Neural cell (in vitro differentiated cells): ENCODE measurements at regions not wholly inside any gene's neighbourhood (a gene's known extent, or its start where the extent isn't known, plus 50 kb on each side); places are given as distances from the start of the nearest gene placed in this dataset.

ENCODE experiments used
- H2AFZ ChIP-seq: fragments of 200-600, 300-800 bp; sonication (generic), shearing (Covaris generic); 2 replicates; pipeline ENCODE4 v1.6.0; 2014; ENCODE audit warnings: low read depth, mild to moderate bottlenecking, antibody characterized with exemption, low read length, moderate library complexity
- H3F3A ChIP-seq: fragments of 200-600 bp; shearing (Covaris generic); 2 replicates; pipeline ENCODE4 v1.6.1; 2016; ENCODE audit warnings: mild to moderate bottlenecking, moderate library complexity, mixed read lengths, antibody characterized with exemption, low read length; ENCODE audit not compliant: insufficient read depth, poor library complexity, severe bottlenecking
- H3K27ac ChIP-seq: fragments of 200-600, 300-800 bp; sonication (generic), shearing (Covaris generic); 2 replicates; pipeline ENCODE4 v1.5.1; 2014; ENCODE audit warnings: mild to moderate bottlenecking, low read length, moderate library complexity
- H3K27me3 ChIP-seq: fragments of 300-800, 200-600 bp; sonication (generic), shearing (Covaris generic); 2 replicates; pipeline ENCODE4 v1.6.0; 2014; ENCODE audit warnings: mild to moderate bottlenecking, low read depth, low read length, moderate library complexity; ENCODE audit not compliant: insufficient read depth
- H3K36me3 ChIP-seq: fragments of 300-800, 200-600 bp; sonication (generic), shearing (Covaris generic); 2 replicates; pipeline ENCODE4 v1.5.1; 2014; ENCODE audit warnings: mild to moderate bottlenecking, antibody characterized with exemption, low read length, moderate library complexity; ENCODE audit not compliant: insufficient read depth
- H3K4me2 ChIP-seq: fragments of 300-800, 200-600 bp; sonication (generic), shearing (Covaris generic); 2 replicates; pipeline ENCODE4 v1.6.0; 2014; ENCODE audit warnings: mild to moderate bottlenecking, low read length
- H3K4me3 ChIP-seq: fragments of 300-800, 200-600 bp; sonication (generic), shearing (Covaris generic); 2 replicates; pipeline ENCODE4 v1.5.1; 2014; ENCODE audit warnings: mild to moderate bottlenecking, low read length, moderate library complexity
- H3K79me2 ChIP-seq: fragments of 200-600 bp; shearing (Covaris generic); replicated peaks from 2 replicates; pipeline ENCODE4 v1.6.0; 2014; ENCODE audit warnings: mild to moderate bottlenecking, low read length, moderate library complexity; ENCODE audit not compliant: insufficient read depth
- H3K9ac ChIP-seq: fragments of 300-800, 200-600 bp; sonication (generic), shearing (Covaris generic); 2 replicates; pipeline ENCODE4 v1.6.1; 2016; ENCODE audit warnings: mild to moderate bottlenecking, low read length, mixed read lengths
- H3K9me2 ChIP-seq: fragments of 200-600 bp; shearing (Covaris generic); 2 replicates; pipeline ENCODE4 v1.6.1; 2016; ENCODE audit warnings: mild to moderate bottlenecking, low read length, mixed read lengths; ENCODE audit not compliant: insufficient read depth
- H3K9me3 ChIP-seq: fragments of 200-600, 300-800 bp; sonication (generic), shearing (Covaris generic); 2 replicates; pipeline ENCODE4 v1.6.1; 2016; ENCODE audit warnings: mild to moderate bottlenecking, mixed run types, low read length, moderate library complexity, mixed read lengths
- H4K20me1 ChIP-seq: fragments of 200-600 bp; shearing (Covaris generic); 2 replicates; pipeline ENCODE4 v1.6.1; 2016; ENCODE audit warnings: mild to moderate bottlenecking, mixed run types; ENCODE audit not compliant: insufficient read depth
- CTCF ChIP-seq: fragments of 450-650 bp; IDR thresholded peaks from 2 replicates; pipeline ENCODE4 v1.5.1; 2014; ENCODE audit warnings: antibody characterized with exemption, mild to moderate bottlenecking, moderate library complexity; ENCODE audit not compliant: poor library complexity, severe bottlenecking
- EP300 ChIP-seq: fragments of 450-650 bp; conservative IDR thresholded peaks from 2 replicates; pipeline ENCODE4 v1.6.1; 2014; ENCODE audit warnings: antibody characterized with exemption, mild to moderate bottlenecking, moderate library complexity; ENCODE audit not compliant: poor library complexity, severe bottlenecking
- EZH2 ChIP-seq: fragments of 200-600, 300-800 bp; shearing (Covaris generic), sonication (generic); IDR thresholded peaks from 2 replicates; pipeline ENCODE4 v1.6.1; 2014; ENCODE audit warnings: antibody characterized with exemption, low read length, borderline replicate concordance, mild to moderate bottlenecking; ENCODE audit not compliant: insufficient read depth, poor library complexity, severe bottlenecking
- MXI1 ChIP-seq: fragments of 450-650 bp; conservative IDR thresholded peaks from 2 replicates; pipeline ENCODE4 v1.6.1; 2014; ENCODE audit warnings: antibody characterized with exemption, mild to moderate bottlenecking; ENCODE audit not compliant: poor library complexity, severe bottlenecking
- POLR2AphosphoS5 ChIP-seq: IDR thresholded peaks from 2 replicates; pipeline ENCODE4 v1.6.1; 2012
- RAD21 ChIP-seq: fragments of 450-650 bp; conservative IDR thresholded peaks from 2 replicates; pipeline ENCODE4 v1.6.1; 2014; ENCODE audit warnings: antibody characterized with exemption, mild to moderate bottlenecking, moderate library complexity
- SMC3 ChIP-seq: fragments of 450-650 bp; conservative IDR thresholded peaks from 2 replicates; pipeline ENCODE4 v1.6.1; 2014; ENCODE audit warnings: antibody characterized with exemption, mild to moderate bottlenecking, moderate library complexity; ENCODE audit not compliant: poor library complexity
- TAF1 ChIP-seq: IDR thresholded peaks from 2 replicates; pipeline ENCODE4 v1.6.1; 2012; ENCODE audit warnings: low read depth
- TF ChIP-seq, protein P1 (sequence below): IDR thresholded peaks from 2 replicates; pipeline ENCODE4 v1.6.1; 2012; ENCODE audit warnings: borderline replicate concordance

- TF ChIP-seq EZH2 (no peak), EP300 (no peak), SMC3 (no peak), TAF1 (no peak), POLR2AphosphoS5 (no peak), CTCF (no peak), RAD21 (no peak), MXI1 (no peak)
- TF ChIP-seq, protein P1, sequence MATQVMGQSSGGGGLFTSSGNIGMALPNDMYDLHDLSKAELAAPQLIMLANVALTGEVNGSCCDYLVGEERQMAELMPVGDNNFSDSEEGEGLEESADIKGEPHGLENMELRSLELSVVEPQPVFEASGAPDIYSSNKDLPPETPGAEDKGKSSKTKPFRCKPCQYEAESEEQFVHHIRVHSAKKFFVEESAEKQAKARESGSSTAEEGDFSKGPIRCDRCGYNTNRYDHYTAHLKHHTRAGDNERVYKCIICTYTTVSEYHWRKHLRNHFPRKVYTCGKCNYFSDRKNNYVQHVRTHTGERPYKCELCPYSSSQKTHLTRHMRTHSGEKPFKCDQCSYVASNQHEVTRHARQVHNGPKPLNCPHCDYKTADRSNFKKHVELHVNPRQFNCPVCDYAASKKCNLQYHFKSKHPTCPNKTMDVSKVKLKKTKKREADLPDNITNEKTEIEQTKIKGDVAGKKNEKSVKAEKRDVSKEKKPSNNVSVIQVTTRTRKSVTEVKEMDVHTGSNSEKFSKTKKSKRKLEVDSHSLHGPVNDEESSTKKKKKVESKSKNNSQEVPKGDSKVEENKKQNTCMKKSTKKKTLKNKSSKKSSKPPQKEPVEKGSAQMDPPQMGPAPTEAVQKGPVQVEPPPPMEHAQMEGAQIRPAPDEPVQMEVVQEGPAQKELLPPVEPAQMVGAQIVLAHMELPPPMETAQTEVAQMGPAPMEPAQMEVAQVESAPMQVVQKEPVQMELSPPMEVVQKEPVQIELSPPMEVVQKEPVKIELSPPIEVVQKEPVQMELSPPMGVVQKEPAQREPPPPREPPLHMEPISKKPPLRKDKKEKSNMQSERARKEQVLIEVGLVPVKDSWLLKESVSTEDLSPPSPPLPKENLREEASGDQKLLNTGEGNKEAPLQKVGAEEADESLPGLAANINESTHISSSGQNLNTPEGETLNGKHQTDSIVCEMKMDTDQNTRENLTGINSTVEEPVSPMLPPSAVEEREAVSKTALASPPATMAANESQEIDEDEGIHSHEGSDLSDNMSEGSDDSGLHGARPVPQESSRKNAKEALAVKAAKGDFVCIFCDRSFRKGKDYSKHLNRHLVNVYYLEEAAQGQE, result no peak
- no peak overlapping the region for H3K27ac ChIP-seq
- H3K27me3 ChIP-seq, result no peaks in the 10 kb centered on the region
- H2AFZ ChIP-seq, result no peak overlapping the region
- no peak overlapping the region for H3K4me2 ChIP-seq
- H3K9me3 ChIP-seq, result no peaks in the 10 kb centered on the region
- no peaks in the 10 kb centered on the region for H3F3A ChIP-seq
- no peak overlapping the region for H3K9ac ChIP-seq
- H3K9me2 ChIP-seq, result no peaks in the 10 kb centered on the region
- H3K79me2 ChIP-seq, result no peaks in the 10 kb centered on the region
- H4K20me1 ChIP-seq, result no peaks in the 10 kb centered on the region
- H3K4me3 ChIP-seq, result no peak overlapping the region
- no peaks in the 10 kb centered on the region for H3K36me3 ChIP-seq
Observed at GRCh38 chr4:173934201-173934600, 349.3 kb downstream of the FBXO8 start.

- Histone ChIP-seq H3K27ac (no peak overlapping the region), H3K79me2 (no peaks in the 10 kb centered on the region), H3K27me3 (no peaks in the 10 kb centered on the region), H2AFZ (no peak overlapping the region), H3K4me3 (no peak overlapping the region), H3K9me3 (no peaks in the 10 kb centered on the region), H3K36me3 (no peaks in the 10 kb centered on the region), H3K9me2 (no peaks in the 10 kb centered on the region), H3K4me2 (no peak overlapping the region), H3K9ac (no peak overlapping the region), H3F3A (no peaks in the 10 kb centered on the region), H4K20me1 (no peaks in the 10 kb centered on the region)
- TF ChIP-seq TAF1 (no peak), EP300 (no peak)
Observed at GRCh38 chr4:173932701-173933100, 350.8 kb downstream of the FBXO8 start.
